HG03108 (cell line): ENCODE measurements at regions not wholly inside any gene's neighbourhood (a gene's known extent, or its start where the extent isn't known, plus 50 kb on each side); places are given as distances from the start of the nearest gene placed in this dataset.
A peak's percentile ranks its signal among the peaks of the same experiment; 100 is the strongest.
"Not testable (repeated sequence)": the region's sequence is repeated elsewhere in the genome, so short reads cannot be mapped to it uniquely, and the experiment has no call there.

Source experiments
- ATAC-seq: cut with Tn5 transposase; IDR thresholded peaks from one replicate; pipeline ENCODE4 v1.9.1; 2021; ENCODE audit warnings: moderate library complexity; ENCODE audit not compliant: unreplicated experiment

DNA sequence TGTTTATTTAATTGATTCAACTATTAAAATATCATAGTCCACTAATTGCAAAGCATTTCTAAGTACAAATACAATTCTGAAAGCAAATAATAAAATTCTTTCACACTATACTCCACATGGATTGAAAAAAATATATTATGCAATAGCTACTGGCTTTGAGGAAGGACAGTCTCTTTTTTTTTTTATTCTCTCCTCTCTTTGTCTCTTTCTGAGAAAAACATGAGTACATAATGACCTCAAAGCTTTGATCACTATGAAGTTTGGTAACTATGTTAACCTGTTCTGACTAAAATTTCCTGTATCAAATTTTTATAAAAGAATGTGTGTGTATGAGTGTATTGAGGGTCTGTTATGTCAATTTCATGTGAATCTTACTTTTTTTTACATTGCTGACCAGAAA lies 96.2 kb downstream of the RGS2 start:
- ATAC-seq: no peak

DNA sequence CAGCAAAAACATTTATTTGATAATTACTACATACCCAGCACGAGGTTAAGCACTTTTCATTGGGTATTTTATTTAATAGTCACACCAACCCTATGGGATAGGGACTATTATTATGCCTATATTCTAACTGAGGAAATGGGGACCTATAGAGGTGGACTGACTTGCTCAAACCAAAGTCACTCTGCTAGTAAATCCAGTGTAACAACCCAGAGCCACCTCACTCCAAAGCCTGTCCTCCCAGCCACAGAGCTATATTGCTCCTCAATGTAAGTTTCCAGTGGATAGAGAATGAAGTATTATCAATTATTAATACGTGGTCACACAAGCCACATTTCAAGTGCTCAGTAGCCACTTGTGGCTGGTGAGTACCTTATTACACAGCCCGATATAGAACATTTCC lies 97.5 kb downstream of the RGS2 start:
- no peak for ATAC-seq

DNA sequence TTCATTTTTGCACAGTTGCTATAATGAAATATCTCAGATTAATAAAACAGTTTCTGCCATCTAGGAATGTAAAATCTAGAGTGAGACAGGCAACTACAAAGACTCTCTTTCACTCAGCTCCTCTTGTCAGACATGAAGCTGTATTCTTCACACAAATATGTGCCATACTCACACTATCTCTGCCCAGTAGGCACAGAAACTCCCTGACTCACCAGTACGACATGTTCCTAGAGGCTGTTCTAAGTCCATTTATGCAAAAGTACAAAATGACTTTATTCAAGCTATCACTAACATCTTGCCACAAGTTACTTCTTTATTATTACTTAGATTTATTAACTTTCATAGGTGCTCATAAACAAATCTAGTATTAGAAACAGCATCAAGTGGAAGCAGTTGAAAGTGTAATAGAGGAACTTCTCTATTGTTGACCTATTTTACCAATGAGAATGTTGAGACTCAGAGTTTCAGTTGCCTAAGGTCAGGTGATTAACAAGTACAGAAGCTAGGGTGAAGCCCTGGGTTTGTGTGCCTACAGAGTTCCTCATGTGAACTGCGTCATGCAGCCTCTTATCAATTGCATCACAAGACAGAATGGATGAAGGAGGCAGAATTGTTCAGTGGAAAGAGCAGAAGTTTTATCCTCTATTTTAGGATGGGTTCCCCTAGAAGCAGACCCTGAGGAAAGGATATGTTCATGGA lies 98.9 kb downstream of the RGS2 start:
- peak; percentile 48 for ATAC-seq

DNA sequence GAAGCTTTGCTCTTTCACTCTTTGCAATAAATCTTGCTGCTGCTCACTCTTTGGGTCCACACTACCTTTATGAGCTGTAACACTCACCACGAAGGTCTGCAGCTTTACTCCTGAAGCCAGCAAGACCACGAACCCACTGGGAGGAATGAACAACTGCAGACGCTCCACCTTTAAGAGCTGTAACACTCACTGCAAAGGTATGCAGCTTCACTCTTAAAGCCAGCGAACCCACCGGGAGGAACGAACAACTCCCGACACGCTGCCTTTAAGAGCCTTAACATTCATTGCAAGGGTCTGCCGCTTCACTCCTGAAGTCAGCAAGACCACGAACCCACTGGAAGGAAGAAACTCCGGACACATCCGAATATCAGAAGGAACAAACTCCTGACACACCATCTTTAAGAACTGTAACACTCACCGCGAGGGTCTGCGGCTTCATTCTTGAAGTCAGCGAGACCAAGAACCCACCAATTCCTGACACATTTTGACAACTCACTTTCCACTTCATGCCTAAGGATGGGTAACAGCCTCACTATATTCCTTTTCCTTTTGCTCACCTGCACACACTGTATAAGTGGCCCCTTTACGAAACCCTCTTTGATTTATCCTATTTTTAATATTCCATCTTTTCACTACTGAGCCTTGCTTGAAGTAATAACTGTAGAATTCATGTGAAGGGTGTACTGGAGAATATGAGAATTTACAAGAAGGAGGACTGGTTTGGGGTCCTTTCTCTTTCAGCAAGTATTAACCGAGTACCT lies 103.2 kb downstream of the RGS2 start:
- ATAC-seq: not testable (repeated sequence)

DNA sequence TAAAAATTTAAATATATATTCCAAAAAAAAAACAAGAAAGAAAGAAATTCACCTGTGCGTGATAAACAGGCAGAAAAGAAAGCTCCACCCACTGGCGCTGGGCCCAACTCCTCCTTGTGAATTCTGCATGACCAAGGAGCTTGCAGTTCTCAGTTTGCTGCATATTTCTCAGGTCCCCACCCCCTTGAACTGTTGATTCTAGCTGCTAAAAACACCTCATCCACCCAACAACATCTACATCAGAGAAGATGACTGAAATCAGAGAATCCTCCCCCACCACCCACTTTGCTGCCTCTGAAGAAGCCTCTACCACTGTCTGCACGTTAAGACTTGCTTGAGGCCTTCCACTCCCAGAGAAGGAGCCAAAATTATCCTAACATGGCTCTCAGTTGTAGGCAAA lies 104.8 kb downstream of the RGS2 start:
- no peak for ATAC-seq

DNA sequence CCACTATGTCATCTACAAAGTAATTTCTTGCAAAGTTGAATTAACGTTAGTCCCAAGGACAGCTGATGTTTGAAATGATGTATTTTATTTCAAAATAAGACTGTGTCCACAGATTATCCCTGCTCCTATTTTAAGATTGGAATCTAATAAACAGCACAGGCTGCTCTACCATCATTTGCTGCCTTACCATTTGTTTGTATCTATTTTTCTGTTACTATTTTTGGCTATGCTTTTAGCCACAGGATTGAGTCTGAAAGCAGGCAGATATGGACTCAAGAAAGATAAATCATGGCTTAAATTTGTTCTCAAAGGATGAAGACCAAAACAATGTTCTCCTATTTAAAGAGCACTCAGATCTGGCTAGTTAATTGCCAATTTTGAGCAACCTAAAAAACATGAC lies 105.3 kb downstream of the RGS2 start:
- ATAC-seq: no peak

DNA sequence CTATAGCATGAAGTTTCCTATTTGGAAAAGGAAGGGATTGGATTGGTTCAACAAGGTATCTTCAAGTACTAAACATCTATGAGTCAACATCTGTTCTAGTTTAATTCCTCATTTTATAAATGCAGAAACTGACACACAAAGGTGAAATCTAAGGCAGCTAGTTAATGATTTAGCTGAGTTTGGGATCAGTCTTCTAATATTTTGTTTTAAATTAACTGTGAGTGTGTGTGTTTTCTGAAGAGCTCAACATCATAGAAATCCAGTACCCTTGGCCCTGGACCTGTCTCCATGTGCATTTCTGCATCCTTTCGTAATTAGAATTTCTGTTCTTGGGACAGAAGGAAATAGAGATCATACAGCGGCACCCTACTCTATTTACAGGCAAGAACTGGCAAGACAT lies 105.9 kb downstream of the RGS2 start:
- no peak for ATAC-seq

DNA sequence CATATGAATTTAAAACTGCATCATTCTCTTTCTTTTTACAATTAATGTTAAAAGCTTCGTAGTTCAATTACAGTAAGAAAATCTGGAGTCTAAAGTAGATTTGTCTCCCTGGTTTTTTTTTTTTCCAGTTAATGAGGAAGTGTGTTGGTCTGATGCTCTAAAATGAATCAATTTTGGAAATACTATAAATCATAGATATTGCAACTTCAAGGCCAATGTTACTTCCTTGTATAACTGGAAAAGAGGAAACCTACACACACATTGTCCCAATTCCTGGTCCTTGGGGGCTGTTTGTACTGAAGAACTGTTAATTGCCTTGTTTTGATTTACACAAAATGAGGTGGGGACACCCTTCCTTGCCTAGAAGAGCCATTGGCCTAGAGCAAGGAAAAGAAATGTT lies 107.2 kb downstream of the RGS2 start:
- ATAC-seq: no peak

DNA sequence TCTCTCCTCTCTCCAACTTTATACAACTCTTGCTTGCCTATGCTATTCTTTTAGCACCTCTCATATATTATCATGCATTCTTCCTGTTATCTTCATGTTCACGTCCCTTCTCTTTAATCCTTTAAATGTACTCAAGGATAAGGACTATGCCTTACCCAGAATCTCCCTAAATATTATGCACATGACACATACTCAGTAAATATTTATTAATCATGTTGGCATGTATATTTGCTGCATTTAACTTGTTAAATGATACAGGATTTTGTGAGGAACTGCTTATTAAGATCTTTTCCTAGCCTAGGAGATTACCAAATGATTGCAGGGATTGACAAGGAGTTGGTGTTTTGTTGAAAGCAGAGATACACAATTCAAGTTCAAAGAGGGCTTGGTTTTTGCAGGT lies 109.4 kb downstream of the RGS2 start:
- ATAC-seq: no peak

DNA sequence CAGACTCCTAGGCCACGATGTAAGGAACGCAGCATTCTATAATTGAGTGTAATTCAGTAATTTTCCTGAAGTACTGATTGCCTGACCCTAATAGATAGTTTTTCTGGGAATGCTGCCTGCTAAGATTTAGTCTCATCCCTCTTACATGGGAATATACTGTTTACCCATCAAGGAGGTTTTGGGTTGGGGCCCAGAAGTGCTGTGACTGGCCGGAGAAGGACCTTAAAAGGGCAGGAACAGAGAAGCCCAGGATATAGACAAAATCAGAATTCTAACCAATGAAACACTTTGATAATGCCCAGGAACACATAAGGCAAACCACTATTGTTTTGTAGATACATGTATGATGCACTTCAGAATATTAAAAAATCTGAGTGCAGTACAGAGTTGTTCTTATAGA lies 111.6 kb downstream of the RGS2 start:
- no peak for ATAC-seq

DNA sequence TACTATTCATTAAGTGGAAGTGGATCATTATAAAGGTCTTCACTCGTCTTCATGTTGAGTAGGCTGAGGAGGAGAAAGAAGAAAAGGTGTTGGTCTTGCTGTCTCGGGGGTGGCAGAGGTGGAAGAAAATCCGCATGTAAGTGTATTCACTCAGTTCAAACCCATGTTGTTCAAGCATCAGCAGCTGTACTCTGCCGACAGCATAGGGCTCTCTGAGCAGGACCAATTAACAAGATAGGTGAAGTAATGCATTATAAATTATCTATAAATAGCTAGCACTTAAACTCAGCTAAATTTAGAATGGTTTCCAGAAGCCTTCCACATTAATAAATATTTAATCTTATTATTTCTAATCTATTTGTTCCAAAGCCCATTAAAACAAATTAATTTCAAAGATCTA lies 116.8 kb downstream of the RGS2 start:
- no peak for ATAC-seq

DNA sequence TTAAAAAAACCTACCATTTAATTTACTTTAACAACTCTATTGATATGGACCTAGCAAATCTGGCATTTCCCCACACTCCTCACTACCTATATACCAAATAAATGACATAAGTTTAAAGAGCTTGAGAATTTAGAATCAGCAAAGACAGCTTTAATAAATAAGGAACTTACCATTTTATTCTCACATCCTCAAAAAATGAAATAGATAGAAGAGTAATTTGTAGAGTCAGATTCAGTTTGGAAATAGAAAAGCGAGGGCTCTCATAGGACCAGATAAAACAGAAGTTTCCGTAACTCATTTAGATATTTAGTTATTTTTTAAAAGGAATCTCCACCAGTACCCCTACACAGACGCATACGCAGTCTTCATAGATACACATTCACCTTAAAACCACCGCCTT lies 117.9 kb downstream of the RGS2 start:
- ATAC-seq: no peak

DNA sequence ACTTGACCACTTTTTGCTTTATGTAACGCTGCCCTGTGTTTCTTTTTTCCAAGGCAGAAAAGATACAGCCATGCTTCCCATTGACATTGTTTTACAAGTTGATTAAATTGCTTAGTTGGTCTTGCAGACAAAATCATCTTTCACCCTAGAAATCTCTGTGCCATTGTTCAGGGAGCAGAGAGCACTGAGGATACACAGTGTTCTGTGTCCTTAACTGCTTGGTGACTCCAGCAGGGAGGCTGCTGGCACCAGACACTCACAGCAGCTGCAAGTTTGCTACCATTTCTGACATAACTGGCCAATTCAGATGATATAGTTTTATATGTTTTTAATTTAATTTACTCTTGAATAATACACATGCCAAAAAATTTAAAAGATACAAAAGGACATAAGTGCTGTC lies 118.7 kb downstream of the RGS2 start:
- ATAC-seq: no peak

DNA sequence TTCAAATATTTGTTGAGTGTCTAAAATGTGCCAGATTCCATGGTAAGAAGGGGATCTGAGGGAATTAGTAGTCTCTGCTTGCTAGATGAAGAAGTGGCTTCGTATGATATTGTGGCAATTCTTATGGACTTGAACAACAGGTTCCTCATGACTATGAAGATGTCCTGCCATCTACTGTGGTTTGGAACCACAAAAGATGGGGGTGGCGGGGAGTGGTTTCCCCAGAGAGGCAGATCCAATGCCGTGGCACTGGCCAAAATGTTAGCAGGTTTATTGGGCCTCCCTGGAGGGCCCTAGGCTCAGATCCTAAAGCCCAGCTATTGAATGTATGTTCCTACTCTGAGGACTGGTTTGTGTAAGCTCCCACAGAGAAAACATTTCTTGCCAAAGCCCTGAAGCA lies 120.8 kb downstream of the RGS2 start:
- no peak for ATAC-seq

DNA sequence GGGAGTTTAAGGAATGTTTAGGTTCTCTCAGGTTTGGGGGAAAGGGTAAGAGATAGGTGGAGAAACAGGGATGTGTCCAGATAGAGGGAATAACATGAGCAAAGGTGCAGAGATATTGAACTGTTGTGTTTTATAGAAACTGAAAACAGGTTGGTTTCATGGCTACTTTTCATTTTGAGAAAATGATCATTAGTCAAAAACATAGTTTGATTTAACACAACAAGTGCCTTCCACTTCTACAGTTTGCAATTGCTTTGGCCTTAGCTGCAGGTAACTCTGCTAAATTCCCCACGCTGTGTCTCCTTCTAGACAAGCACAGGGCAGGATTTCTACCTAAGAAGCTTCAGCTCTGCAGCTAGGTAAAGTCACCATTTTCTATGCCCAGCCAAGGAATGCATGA lies 124.9 kb downstream of the RGS2 start:
- no peak for ATAC-seq

DNA sequence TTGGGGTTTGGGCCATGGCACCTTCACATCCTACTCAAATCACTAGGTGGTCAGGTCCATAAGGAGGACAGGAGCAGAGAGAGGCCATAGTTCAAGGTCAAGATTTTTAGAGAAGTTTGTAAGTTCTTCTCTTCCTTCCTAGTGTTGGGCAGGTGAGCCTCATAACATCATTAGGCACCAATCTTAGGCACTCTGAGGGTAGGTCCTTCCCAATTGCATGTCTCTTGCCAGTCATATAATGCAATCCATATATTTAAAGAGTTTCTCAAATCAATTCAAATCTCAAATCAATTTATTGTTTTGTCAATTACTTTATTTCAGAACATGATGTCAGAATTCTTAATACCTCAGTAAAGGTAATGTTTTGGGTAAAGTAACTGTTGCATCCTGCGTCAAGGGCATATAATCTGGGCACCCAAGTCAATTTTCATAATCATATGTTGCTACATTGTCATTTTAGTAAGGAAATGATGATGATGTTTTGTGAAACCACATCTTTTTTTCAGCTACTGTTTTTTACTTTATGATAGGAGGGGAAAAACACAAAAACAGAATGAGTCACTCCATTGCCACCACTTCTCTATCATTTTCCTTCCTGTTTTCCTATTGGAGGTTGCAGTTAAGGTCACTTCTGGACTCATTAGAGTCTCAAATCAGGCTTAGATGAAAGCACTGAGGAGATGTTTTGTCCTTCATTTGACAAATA lies 122.7 kb downstream of the UCHL5 start:
- ATAC-seq: no peak

DNA sequence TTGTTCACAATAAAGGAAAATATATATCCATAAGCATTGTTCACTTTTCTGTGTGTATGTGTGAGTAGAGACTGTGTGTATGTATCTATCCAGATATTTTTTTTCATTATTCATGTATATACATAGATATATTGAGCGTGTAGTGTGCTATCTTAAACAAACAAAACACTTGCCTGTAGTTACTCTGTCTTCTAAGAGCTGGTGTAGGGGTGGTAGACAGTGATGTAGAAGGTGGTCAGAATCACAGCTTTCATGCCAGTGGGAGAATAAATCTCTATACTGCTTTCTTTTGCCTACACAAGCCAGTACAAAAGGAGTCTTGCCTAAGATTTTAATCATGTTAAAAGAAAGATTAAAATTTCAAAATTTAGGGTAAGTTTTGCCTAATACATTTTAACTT lies 122.0 kb downstream of the UCHL5 start:
- no peak for ATAC-seq

DNA sequence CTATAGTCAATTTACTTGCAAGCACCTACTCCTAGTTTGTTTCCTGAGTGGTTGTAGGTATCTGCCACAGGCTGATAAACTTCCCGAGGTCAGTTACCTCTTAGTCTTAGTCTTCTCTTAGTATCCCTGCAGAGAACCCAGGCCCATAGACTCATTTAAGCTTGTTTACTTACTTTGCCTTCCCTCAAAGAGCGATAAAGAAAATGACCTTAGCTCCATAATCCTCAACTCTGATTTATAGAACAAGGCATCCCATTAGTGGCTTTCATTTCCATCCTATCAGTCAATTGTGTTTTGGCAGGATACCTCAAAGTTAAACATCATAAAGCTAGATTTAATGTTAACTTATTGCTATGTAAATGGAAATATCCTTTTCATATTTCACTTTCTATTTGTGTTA lies 119.7 kb downstream of the UCHL5 start:
- ATAC-seq: no peak

DNA sequence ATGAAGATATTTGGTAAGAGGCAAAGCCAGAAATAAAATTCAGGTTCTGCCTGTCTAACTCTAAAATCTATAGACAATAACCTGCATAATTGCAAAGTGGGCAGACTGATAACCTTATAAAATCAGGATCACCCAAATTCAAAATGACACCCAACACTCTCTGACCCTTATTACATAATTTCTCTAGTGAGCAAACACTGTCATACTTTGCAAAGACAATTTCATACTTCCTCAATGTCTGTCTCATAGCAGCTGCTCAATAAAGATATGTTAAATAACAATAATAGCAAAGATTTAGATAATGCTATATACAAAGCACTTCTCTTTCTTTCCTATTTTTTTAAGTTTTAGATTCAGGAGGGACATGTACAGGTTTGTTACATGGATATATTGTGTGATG lies 118.5 kb downstream of the UCHL5 start:
- no peak for ATAC-seq

DNA sequence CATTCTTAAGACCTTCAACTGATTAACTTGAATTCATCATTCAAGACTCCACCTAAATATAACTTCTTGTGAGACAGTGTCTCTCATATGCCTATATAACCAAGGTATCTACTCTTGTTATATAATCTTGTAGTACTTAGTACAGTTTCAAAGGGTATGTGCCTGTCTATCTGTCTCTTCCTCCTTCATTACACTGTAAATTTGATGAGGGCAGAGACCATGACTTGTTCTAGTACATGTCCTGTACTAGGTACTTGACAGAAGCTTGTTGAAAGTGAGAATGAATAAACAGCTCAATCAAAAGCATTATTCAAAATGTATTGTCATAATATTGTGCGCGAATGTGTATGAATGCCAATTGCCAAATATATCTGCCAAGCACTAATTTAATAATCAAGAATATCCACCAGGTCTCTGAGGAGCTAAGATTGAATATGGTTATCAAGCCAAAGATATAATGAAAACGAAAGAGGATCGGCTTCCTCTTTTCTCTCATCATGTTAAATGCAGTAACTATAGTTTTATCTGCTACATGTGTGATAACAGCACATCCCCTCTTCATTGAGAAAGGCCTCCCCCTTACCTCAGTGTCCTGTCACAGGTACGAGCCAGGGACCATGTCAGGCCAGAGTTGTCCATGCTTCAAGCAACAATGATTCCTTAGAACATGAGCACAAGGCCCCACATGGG lies 117.3 kb downstream of the UCHL5 start:
- ATAC-seq: no peak

DNA sequence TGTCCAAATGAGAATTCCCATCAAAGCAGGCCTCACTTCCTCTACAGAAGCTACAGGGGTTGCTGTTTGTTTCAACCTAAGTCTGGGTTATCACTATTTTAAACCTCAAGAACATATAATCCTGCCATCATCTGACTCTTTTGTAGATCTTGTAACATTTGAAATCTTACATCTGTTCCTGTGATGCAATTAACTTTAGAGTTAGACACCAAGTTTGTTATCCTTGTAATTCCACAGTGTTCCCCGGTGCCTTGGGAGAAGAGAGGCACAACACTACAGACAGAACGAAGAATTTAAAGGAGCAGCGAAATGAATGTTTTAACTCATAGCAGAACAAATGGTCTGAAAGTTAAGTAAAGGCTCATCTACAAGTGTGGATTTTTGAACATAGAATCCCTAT lies 116.1 kb downstream of the UCHL5 start:
- ATAC-seq: no peak

DNA sequence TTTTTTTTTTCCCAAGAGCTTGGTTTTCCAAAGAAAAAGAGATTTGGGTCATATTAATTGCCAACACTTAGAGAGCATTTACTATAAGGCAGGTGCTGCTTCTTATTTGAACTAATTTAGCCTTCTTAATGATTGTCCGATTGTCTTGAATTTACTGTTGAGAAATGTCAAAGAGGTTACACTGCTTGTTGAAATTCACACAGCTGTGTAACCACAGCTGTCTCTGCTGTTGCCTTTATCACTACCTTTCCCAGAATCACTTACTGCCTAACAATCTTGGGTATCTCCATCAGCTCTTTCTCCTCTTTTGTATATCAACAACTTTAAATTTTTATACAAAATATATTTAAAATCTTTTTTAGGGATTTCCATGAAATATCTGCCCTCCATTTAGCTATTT lies 115.6 kb downstream of the UCHL5 start:
- no peak for ATAC-seq
